B cell (primary cell): ENCODE measurements at regions not wholly inside any gene's neighbourhood (a gene's known extent, or its start where the extent isn't known, plus 50 kb on each side); places are given as distances from the start of the nearest gene placed in this dataset.

Experiments
- ATAC-seq: fragments of 200-7000 bp; cut with Tn5 transposase; one replicate; pipeline ENCODE4 v1.10.0; 2021; ENCODE audit warnings: low read depth, mild to moderate bottlenecking, moderate number of reproducible peaks, moderate library complexity
- CTCF ChIA-PET: fragments of 350-600 bp; sonication (Branson Sonifier 250); formaldehyde crosslinking; loops from one replicate; lab custom pipeline; 2021; ENCODE audit warnings: antibody characterized with exemption, inconsistent platforms; lab: Charles Lee
- POLR2A ChIA-PET: fragments of 350-600 bp; sonication (Branson Sonifier 250); formaldehyde crosslinking; loops from one replicate; lab custom pipeline; 2021; ENCODE audit warnings: antibody characterized with exemption; lab: Charles Lee
- DNase-seq: peaks from one replicate; pipeline ENCODE4 v3.0.0; 2013
- H2AFZ ChIP-seq: 2 replicates; pipeline ENCODE4 v1.6.1; 2012; ENCODE audit warnings: mild to moderate bottlenecking, low read depth, low read length; ENCODE audit not compliant: insufficient read depth, poor library complexity, severe bottlenecking
- H3K27ac ChIP-seq, 2 donors: 1 replicate in 1 of 2; 2 replicates in 1 of 2; pipeline ENCODE4 v1.5.1; 2012 to 2013; ENCODE audit warnings: low read length in 2 of 2, mild to moderate bottlenecking in 2 of 2, moderate library complexity in 1 of 2
- H3K27me3 ChIP-seq, 4 experiments: fragments of 200-600 bp in 1 of 4; sonication (generic) in 1 of 4; replicated peaks in 1 of 4; 1 replicate in 2 of 4; 2 replicates in 2 of 4; pipeline versions ENCODE4 v1.6.1 to v1.7.0; 2013 to 2016; ENCODE audit warnings: low read length in 3 of 4, mild to moderate bottlenecking in 2 of 4, mixed read lengths in 1 of 4, moderate library complexity in 1 of 4; ENCODE audit not compliant: insufficient read depth in 4 of 4, control insufficient read depth in 3 of 4; ENCODE audit errors: control extremely low read depth in 1 of 4
- H3K36me3 ChIP-seq, 2 experiments: replicated peaks in 1 of 2; 1 replicate in 1 of 2; 2 replicates in 1 of 2; pipeline versions ENCODE4 v1.6.1 to v1.7.1; 2013; ENCODE audit warnings: low read length in 1 of 2; ENCODE audit not compliant: insufficient read depth in 2 of 2, control insufficient read depth in 1 of 2; ENCODE audit errors: control extremely low read depth in 1 of 2, extremely low read depth in 1 of 2
- H3K4me1 ChIP-seq, 2 donors: fragments of 200-600 bp in 1 of 2; sonication (generic) in 1 of 2; 1 replicate in 1 of 2; 2 replicates in 1 of 2; pipeline versions ENCODE4 v1.5.1 to v1.6.1; 2013 to 2017; ENCODE audit warnings: low read length in 2 of 2; ENCODE audit not compliant: control insufficient read depth in 2 of 2, insufficient read depth in 2 of 2
- H3K4me2 ChIP-seq: replicated peaks from 2 replicates; pipeline ENCODE3; 2012; ENCODE audit warnings: mild to moderate bottlenecking, low read depth, low read length; ENCODE audit not compliant: poor library complexity, severe bottlenecking
- H3K4me3 ChIP-seq, 5 experiments: fragments of 200-600 bp in 1 of 5; sonication (generic) in 1 of 5; 1 replicate in 3 of 5; 2 replicates in 2 of 5; pipeline versions ENCODE4 v1.5.1 to v1.7.0; 2011 to 2016; ENCODE audit warnings: low read length in 4 of 5, mild to moderate bottlenecking in 4 of 5, low read depth in 2 of 5, control low read depth in 1 of 5, moderate library complexity in 1 of 5; ENCODE audit not compliant: insufficient read depth in 1 of 5; ENCODE audit errors: control extremely low read depth in 1 of 5, extremely low read depth in 1 of 5
- H3K79me2 ChIP-seq: fragments of 200-600 bp; sonication (generic); one replicate; pipeline ENCODE4 v1.6.0; 2016; ENCODE audit warnings: low read length; ENCODE audit not compliant: control insufficient read depth, insufficient read depth
- H3K9ac ChIP-seq: fragments of 200-600 bp; sonication (generic); 2 replicates; pipeline ENCODE4 v1.6.1; 2017; ENCODE audit warnings: mild to moderate bottlenecking, low read length, moderate library complexity
- H3K9me3 ChIP-seq, 3 donors: one replicate each; pipeline versions ENCODE4 v1.6.1 to v1.7.1; 2013; ENCODE audit warnings: low read length in 2 of 3; ENCODE audit not compliant: control insufficient read depth in 2 of 3, insufficient read depth in 1 of 3; ENCODE audit errors: control extremely low read depth in 1 of 3
- H4K20me1 ChIP-seq: 2 replicates; pipeline ENCODE4 v1.6.0; 2012; ENCODE audit warnings: mild to moderate bottlenecking, low read length; ENCODE audit not compliant: insufficient read depth, control insufficient read depth, poor library complexity, severe bottlenecking
- H3K27ac Mint-ChIP-seq: one replicate; pipeline ENCODE4 v1.8.0; 2021; ENCODE audit warnings: mixed read lengths
- H3K27me3 Mint-ChIP-seq: one replicate; pipeline ENCODE4 v1.8.0; 2021; ENCODE audit warnings: mixed read lengths
- H3K4me1 Mint-ChIP-seq: one replicate; pipeline ENCODE4 v1.8.0; 2021; ENCODE audit warnings: mixed read lengths
- H3K4me3 Mint-ChIP-seq: one replicate; pipeline ENCODE4 v1.8.0; 2021; ENCODE audit warnings: mixed read lengths
- H3K9me3 Mint-ChIP-seq: one replicate; pipeline ENCODE4 v1.8.0; 2022; ENCODE audit warnings: mixed read lengths; ENCODE audit not compliant: insufficient read depth
- EZH2 ChIP-seq: IDR thresholded peaks from 2 replicates; pipeline ENCODE4 v1.6.1; 2012; ENCODE audit warnings: borderline replicate concordance, low read depth, mild to moderate bottlenecking, moderate library complexity, low read length; ENCODE audit not compliant: insufficient read depth, poor library complexity, severe bottlenecking
- WGBS: methylation state at CpG from one replicate; pipeline ENCODE4 v1.1.5; 2013; ENCODE audit warnings: missing lambda C conversion rate; ENCODE audit not compliant: insufficient coverage; 5-methylcytosine and 5-hydroxymethylcytosine counted together
- intact Hi-C: fragments of 100-400 bp; cut with micrococcal nuclease; formaldehyde crosslinking; loops from one replicate; pipeline ENCODE4 v1.10.0; 2022
- TF ChIP-seq, protein P1 (sequence below): fragments of 200-600 bp; IDR thresholded peaks from one replicate; pipeline ENCODE4 v1.8.0; 2022; ENCODE audit warnings: antibody characterized with exemption, mild to moderate bottlenecking

GRCh38 chr15:63453186-63453905 is 51.0 kb upstream of the USP3 start:
- ChIA-PET POLR2A (no interaction called here), CTCF (interaction anchor here (1.4 kb wide), 1 partner anchor 34 kb away, joined by 3 read pairs; no protein-coding TSS in a partner anchor)
- no peaks in the 10 kb centered on the region for H4K20me1 ChIP-seq
- H3K27ac ChIP-seq: no peak overlapping the region
- Mint-ChIP-seq H3K4me1 (peaks cover 9% of the 10 kb centered on the region), H3K27ac (no peak overlapping the region), H3K4me3 (no peak overlapping the region), H3K27me3 (peaks cover 2% of the 10 kb centered on the region), H3K9me3 (no peaks in the 10 kb centered on the region)
- H3K9ac ChIP-seq: no peak overlapping the region
- ATAC-seq (no peak), DNase-seq (no peak)
- no peaks in the 10 kb centered on the region for H3K79me2 ChIP-seq
- no peak overlapping the region for H2AFZ ChIP-seq
- 79% methylated on average over 2 of the region's 4 CpGs for WGBS
- no peaks in the 10 kb centered on the region for H3K36me3 ChIP-seq
- no peaks in the 10 kb centered on the region for H3K27me3 ChIP-seq
- H3K4me2 ChIP-seq: no peak overlapping the region
- TF ChIP-seq, protein P1, sequence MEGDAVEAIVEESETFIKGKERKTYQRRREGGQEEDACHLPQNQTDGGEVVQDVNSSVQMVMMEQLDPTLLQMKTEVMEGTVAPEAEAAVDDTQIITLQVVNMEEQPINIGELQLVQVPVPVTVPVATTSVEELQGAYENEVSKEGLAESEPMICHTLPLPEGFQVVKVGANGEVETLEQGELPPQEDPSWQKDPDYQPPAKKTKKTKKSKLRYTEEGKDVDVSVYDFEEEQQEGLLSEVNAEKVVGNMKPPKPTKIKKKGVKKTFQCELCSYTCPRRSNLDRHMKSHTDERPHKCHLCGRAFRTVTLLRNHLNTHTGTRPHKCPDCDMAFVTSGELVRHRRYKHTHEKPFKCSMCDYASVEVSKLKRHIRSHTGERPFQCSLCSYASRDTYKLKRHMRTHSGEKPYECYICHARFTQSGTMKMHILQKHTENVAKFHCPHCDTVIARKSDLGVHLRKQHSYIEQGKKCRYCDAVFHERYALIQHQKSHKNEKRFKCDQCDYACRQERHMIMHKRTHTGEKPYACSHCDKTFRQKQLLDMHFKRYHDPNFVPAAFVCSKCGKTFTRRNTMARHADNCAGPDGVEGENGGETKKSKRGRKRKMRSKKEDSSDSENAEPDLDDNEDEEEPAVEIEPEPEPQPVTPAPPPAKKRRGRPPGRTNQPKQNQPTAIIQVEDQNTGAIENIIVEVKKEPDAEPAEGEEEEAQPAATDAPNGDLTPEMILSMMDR: no peak
- TF ChIP-seq EZH2: no peak
- H3K9me3 ChIP-seq: no peaks in the 10 kb centered on the region
- intact Hi-C loops: no loop called here
- no peak overlapping the region for H3K4me3 ChIP-seq
- H3K4me1 ChIP-seq: peaks cover 0 to 2% of the 10 kb centered on the region in 2 donors

DNA sequence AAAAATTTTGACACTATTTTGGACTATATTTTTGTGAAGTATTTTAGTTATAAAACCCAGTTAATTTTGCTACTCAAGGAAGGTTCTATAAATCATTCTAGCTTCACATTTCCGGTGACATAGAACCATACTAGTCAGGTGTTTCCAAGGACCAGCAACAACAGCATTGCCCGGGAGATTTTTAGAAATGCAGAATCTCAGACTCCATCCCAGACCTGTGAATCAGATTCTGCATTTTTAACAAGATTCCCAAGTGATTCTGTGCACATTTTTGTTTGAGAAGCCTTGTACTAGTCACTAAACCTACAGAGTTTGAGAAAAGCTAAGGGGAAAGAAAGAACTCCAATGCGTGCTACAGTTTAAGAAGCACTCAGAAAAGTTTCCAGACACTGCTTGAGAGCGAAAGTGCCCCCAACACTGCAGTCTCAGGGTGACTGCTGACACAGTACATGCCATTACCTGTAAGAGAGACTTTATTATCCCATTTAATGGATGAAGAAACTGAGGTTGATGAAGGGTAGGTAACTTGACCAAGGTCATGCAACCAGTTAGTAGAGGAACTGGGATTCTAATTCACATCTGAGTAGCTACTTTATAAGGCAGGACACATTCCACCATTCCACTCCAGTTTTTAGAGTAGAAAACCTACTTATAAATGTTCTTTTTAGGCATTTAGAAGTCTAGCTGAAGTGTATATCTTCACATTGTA is 49.7 kb upstream of the USP3 start:
- H3K79me2 ChIP-seq: no peaks in the 10 kb centered on the region
- H3K27ac ChIP-seq: no peak overlapping the region
- POLR2A ChIA-PET: interaction anchor here (0.6 kb wide), 1 partner anchor 178 kb away, joined by 4 read pairs; no protein-coding TSS in a partner anchor
- no peak overlapping the region for H3K4me2 ChIP-seq
- Mint-ChIP-seq H3K27ac (no peak overlapping the region), H3K27me3 (peaks cover 2% of the 10 kb centered on the region), H3K4me3 (no peak overlapping the region), H3K4me1 (peaks cover 8% of the 10 kb centered on the region), H3K9me3 (no peaks in the 10 kb centered on the region)
- DNase-seq: no peak
- CTCF ChIA-PET: no interaction called here
- H3K9me3 ChIP-seq: no peaks in the 10 kb centered on the region
- TF ChIP-seq EZH2: no peak
- TF ChIP-seq, protein P1: no peak
- no peak overlapping the region for H2AFZ ChIP-seq
- H4K20me1 ChIP-seq: no peaks in the 10 kb centered on the region
- no peaks in the 10 kb centered on the region for H3K36me3 ChIP-seq
- H3K4me3 ChIP-seq: no peak overlapping the region
- H3K9ac ChIP-seq: no peak overlapping the region
- no peaks in the 10 kb centered on the region for H3K4me1 ChIP-seq
- H3K27me3 ChIP-seq: no peaks in the 10 kb centered on the region
- intact Hi-C loops: no loop called here
- no peak for ATAC-seq
- 51% methylated on average over 3 of the region's 4 CpGs for WGBS
